Glutamatergic neuron (in vitro differentiated cells): ENCODE measurements at regions not wholly inside any gene's neighbourhood (a gene's known extent, or its start where the extent isn't known, plus 50 kb on each side); places are given as distances from the start of the nearest gene placed in this dataset.
"Not testable (repeated sequence)": the region's sequence is repeated elsewhere in the genome, so short reads cannot be mapped to it uniquely, and the experiment has no call there.

ENCODE experiments used
- DNase-seq: peaks from one replicate; pipeline ENCODE4 v3.0.0; 2022
- H3K27ac Mint-ChIP-seq: one replicate; pipeline ENCODE4 v1.8.0; 2020; ENCODE audit warnings: mild to moderate bottlenecking, mixed read lengths, inconsistent platforms; ENCODE audit not compliant: unreplicated experiment
- H3K27me3 Mint-ChIP-seq: one replicate; pipeline ENCODE4 v1.8.0; 2020; ENCODE audit warnings: mild to moderate bottlenecking, moderate library complexity, mixed read lengths, inconsistent platforms; ENCODE audit not compliant: unreplicated experiment
- H3K36me3 Mint-ChIP-seq: one replicate; pipeline ENCODE4 v1.8.0; 2020; ENCODE audit warnings: mild to moderate bottlenecking, mixed read lengths, inconsistent platforms; ENCODE audit not compliant: unreplicated experiment
- H3K4me1 Mint-ChIP-seq: one replicate; pipeline ENCODE4 v1.8.0; 2020; ENCODE audit warnings: mild to moderate bottlenecking, low read depth, mixed read lengths, inconsistent platforms; ENCODE audit not compliant: unreplicated experiment
- H3K4me3 Mint-ChIP-seq: one replicate; pipeline ENCODE4 v1.8.0; 2020; ENCODE audit warnings: mild to moderate bottlenecking, mixed read lengths, inconsistent platforms; ENCODE audit not compliant: unreplicated experiment
- H3K9me3 Mint-ChIP-seq: one replicate; pipeline ENCODE4 v1.8.0; 2020; ENCODE audit warnings: mild to moderate bottlenecking, moderate library complexity, mixed read lengths, inconsistent platforms; ENCODE audit not compliant: unreplicated experiment
- CTCF ChIP-seq: fragments of 200-600 bp; sonication (generic); IDR thresholded peaks from one replicate; pipeline ENCODE4 v1.5.0; 2021; ENCODE audit not compliant: partially characterized antibody, unreplicated experiment

GRCh38 chr3:163722405-163722804, 1355.9 kb downstream of the SI start:
- H3K36me3 Mint-ChIP-seq, result peaks cover 5% of the 10 kb centered on the region
- no peak overlapping the region for H3K4me3 Mint-ChIP-seq
- no peaks in the 10 kb centered on the region for H3K27me3 Mint-ChIP-seq
- TF ChIP-seq CTCF, result no peak
- no peak overlapping the region for H3K27ac Mint-ChIP-seq
- no peaks in the 10 kb centered on the region for H3K4me1 Mint-ChIP-seq
- DNase-seq, result no peak
- no peaks in the 10 kb centered on the region for H3K9me3 Mint-ChIP-seq

- Mint-ChIP-seq H3K27ac (no peak overlapping the region), H3K4me1 (no peaks in the 10 kb centered on the region), H3K4me3 (no peak overlapping the region), H3K36me3 (peaks cover 5% of the 10 kb centered on the region), H3K9me3 (no peaks in the 10 kb centered on the region), H3K27me3 (no peaks in the 10 kb centered on the region)
- DNase-seq, result no peak
- no peak for TF ChIP-seq CTCF
Measured at GRCh38 chr3:163721596-163721995, 1356.7 kb downstream of the SI start.

GRCh38 chr3:163717377-163717776, 1360.9 kb downstream of the SI start:
- H3K27me3 Mint-ChIP-seq, result no peaks in the 10 kb centered on the region
- DNase-seq, result no peak
- H3K36me3 Mint-ChIP-seq, result peaks cover 5% of the 10 kb centered on the region
- no peak overlapping the region for H3K27ac Mint-ChIP-seq
- no peak for TF ChIP-seq CTCF
- H3K4me3 Mint-ChIP-seq, result no peak overlapping the region
- H3K9me3 Mint-ChIP-seq, result no peaks in the 10 kb centered on the region
- H3K4me1 Mint-ChIP-seq, result no peaks in the 10 kb centered on the region

- Mint-ChIP-seq H3K36me3 (no peaks in the 10 kb centered on the region), H3K27me3 (no peaks in the 10 kb centered on the region), H3K4me3 (no peak overlapping the region), H3K27ac (no peak overlapping the region), H3K4me1 (no peaks in the 10 kb centered on the region), H3K9me3 (no peaks in the 10 kb centered on the region)
- no peak for DNase-seq
- no peak for TF ChIP-seq CTCF
Measured at GRCh38 chr3:163708428-163708827, 1369.9 kb downstream of the SI start.

- no peak for DNase-seq
- Mint-ChIP-seq H3K4me3 (no peak overlapping the region), H3K27me3 (no peaks in the 10 kb centered on the region), H3K27ac (no peak overlapping the region), H3K36me3 (no peaks in the 10 kb centered on the region), H3K4me1 (no peaks in the 10 kb centered on the region), H3K9me3 (no peaks in the 10 kb centered on the region)
- TF ChIP-seq CTCF, result no peak
Measured at GRCh38 chr3:163707659-163708058, 1370.6 kb downstream of the SI start.

GRCh38 chr3:163698221-163698620, 1380.1 kb downstream of the SI start:
- H3K9me3 Mint-ChIP-seq, H3K36me3 Mint-ChIP-seq, H3K27me3 Mint-ChIP-seq, H3K27ac Mint-ChIP-seq, H3K4me1 Mint-ChIP-seq, H3K4me3 Mint-ChIP-seq, DNase-seq: not testable (repeated sequence)
